Hypothalamus (tissue), 51 donors: ENCODE measurements at regions not wholly inside any gene's neighbourhood (a gene's known extent, or its start where the extent isn't known, plus 50 kb on each side); places are given as distances from the start of the nearest gene placed in this dataset.

Experiments
- DNase-seq, 51 donors: peaks; one replicate each; lab custom pipeline; 2025; lab: John Stamatoyannopoulos, UW

DNA sequence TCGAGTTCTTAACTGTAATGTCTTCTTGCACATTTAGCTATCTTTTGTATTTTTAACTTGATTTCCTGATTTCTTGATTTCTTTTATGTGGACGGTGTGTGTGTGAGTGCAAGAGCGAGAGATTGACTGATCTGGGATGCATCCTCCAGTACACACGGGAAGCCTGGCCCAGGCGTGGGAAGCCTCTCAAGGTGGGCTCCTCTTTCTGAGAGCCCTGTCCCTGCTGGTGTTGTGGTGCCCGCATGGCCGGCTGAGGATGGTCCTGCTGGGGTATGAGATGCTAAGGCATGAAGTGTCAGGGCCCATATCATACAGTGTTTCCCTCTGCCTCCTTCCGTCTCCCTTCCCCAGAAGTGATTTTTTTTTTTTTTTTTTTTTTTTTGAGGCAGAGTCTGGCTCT lies 130.8 kb upstream of the TCERG1L start:
- DNase-seq: no peak

DNA sequence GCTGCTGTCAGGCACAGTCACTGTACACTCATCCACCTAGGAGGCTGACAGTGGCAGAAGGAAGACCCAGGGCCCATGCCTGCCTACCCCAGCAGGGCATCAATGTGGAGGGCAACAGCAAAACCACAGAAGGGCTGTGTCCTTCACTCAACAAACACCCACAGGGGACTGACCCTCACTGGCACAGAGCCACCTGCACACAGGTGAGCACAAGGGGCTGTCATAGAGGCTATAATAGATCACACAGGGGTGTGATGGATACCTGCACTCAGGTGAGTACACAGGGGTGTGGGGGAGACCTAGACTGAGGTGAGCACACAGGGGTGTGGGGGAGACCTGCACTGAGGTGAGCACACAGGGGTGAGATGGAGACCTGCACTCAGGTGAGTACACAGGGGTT lies 132.8 kb upstream of the TCERG1L start:
- DNase-seq: no peak

DNA sequence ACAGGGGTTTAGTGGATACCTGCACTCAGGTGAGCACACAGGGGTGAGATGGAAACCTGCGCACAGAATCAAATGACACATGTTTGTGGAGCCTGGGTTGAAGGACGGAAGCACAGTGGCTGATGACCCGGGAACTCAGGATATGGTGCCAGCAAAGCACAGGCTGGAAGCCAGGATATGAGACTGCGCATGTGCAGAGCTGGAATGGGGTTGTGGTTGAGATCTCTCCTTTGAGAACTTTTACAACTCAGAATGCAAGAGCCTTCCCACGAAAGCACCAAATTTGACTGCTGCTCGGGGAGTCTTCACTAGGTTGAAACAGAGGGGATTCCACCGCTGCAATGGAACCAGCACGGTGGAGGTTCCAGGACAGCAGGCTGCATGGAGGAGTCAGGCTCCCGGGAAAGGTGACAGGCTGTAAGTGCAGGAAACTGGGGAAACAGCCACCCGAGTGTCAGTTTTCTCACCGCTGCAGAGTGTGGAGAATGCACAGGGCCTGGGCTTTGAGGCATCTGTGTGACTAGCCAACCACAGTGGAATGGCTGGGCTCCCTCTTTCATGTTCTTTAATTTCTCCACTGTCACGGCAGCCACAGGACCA lies 133.4 kb upstream of the TCERG1L start:
- DNase-seq: no peak

DNA sequence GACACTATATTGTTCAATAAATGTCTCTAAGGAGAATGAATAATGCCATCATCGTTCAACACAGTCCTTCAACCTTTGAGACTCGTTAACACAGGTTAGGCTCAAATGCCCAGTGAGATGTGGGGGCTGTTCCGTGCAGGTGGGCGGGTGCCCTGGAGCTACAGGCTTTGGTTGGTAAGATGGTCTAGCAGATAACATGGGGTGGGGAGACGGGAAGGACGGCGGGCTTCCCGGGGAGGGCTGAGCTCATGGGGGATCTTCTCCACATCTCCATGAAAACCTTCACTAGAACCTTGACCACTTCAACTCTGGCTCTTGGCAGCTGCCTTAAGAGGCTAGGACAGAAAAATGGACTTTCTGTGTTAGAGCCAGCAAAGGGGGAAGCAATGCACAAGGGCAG lies 134.1 kb upstream of the TCERG1L start:
- DNase-seq: no peak

DNA sequence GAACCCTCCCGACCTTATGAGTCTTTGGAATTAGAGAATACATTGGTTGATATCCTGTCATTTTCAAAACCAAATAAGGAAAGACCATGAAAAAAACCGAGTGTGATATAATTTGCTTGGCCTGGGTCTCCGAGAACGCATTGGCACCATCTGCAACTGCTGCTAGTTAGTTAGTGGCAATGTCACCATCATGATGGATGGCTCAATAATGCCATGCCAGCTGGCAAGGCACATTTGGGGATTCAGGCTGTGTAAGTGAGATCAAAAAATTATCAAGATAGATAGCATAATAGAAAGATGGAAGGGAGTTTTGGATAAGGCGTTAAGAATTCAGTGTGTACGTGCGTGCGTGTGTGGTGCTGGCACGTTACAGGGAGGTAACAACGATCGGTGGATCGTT lies 134.7 kb upstream of the TCERG1L start:
- no peak for DNase-seq

DNA sequence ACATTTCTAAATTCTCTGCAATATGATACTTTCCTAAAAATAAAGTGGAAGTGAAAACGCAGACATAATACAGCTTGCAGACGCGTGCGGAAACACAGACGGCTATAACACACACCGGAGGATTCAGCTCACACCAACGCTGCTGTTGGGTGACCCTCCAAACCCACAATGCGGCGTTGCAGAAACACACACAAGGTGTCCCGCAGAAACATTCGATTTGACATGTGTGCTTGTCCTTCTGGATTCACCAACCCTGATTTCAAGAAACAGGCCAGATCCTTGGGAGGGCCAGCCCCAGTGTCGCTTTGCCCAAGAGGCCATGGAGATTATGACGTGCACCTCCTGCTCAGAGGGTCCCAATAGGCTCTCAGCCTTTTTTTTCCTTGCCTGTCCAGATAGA lies 136.7 kb upstream of the TCERG1L start:
- no peak for DNase-seq

DNA sequence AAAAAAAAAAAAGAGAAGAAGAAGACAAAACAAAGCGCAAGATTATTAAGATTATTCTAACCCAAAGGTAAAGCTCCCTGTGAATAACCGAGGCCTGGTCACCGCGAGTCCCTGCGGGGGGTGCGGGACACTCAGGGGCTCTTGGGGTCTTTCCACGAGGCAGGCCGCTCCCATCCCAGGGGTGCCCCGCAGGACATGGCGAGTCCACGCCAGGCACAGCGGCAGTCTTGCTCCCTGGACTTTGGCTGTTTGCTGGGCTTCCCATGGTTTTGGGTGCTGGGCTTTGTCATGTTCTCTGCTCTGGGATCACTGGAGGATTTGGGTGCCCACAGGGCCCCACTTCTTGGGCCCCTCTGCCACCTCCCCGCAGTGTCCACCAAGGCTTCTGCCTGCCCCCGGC lies 137.4 kb upstream of the TCERG1L start:
- no peak for DNase-seq

DNA sequence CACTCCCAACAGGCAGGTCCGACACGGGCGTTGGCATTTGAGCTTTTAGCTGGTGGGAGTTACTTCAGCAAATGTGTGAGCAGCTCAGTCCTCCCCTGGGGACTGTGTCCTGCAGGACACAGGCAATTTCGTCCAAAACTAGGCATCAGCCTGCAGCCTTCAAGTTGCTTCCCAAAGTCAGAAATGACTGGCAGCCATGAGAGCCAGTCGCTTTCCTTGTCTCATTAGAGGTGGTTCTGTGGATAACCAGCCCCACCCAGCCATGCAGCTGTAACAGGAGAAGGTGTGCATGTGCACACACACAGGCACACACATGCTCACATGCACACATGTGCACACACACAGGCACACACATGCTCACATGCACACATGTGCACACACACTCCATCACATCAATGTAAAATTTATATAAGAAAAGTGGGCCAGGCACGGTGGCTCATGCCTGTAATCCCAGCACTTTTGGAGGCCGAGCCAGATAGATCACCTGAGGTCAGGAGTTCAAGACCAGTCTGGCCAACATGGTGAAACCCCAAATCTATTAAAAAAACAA lies 138.8 kb upstream of the TCERG1L start:
- no peak for DNase-seq

DNA sequence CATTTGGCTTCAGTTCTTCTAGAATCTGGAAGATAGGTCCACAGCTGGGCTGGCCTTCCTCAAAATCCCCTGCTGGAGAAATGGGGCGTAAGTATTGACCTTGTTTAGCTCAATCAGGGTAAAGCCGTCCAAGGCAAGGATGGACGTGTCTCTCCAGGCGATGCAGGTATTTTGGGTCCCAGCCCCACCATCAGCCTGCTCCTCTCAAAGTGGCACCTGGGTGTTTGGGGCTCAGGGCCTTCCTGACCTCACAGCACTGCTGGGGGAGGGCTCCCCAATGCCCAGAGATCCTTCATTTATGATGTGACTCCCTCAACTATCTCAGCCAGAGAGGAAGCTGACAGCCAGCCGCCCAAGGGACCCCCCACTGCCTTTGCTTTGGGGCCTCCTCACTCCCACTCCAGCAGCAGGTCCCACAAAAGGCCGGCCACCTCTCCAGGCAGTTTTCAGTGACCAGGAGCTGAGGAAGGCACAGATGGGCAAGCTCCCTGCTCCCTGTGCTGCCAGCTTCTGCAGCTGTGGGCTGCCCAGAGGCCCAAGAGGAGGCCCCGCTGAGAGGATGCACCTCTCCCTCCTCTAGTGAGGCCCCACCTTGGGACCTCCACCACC lies 140.0 kb upstream of the TCERG1L start:
- DNase-seq: no peak

DNA sequence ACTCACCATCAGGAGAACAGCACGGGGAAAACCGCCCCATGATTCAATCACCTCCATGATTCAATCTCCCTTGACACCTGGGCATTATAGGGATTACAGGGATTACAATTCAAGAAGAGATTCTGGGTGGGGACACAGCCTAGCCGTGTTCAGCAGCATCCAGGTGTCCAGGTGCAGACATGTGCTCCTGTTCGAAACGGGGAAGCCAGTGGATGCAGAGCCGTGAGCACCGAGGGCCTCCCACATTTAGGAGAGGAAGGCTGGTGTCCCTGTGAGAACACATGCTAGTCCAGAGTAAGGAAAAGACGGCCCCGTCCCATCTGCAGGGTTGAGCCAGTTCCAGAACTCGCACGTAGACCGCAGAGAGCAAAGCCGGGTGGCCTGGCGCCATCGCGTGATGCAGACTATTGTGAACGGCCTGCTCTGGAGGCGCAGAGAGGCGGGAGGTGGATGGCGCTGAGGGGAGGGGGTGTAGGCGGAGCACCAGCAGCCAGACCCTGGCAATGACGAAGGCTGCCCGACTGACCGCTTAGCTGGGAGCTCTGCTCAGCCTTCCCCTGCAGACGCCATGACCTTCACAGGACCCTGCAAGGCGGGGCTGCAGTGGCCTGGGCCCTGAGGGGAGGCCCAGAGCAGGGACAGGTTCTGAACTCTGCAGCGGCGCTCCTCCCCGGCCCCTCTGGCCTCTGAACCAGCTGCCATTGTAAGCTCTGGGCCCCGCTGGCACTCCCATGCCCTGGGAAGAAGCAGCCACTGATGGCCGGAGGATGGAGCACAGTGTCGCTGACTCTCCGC lies 141.6 kb upstream of the TCERG1L start:
- peak in 41 of 51 donors; percentile 8 to 79 (median 46) for DNase-seq

DNA sequence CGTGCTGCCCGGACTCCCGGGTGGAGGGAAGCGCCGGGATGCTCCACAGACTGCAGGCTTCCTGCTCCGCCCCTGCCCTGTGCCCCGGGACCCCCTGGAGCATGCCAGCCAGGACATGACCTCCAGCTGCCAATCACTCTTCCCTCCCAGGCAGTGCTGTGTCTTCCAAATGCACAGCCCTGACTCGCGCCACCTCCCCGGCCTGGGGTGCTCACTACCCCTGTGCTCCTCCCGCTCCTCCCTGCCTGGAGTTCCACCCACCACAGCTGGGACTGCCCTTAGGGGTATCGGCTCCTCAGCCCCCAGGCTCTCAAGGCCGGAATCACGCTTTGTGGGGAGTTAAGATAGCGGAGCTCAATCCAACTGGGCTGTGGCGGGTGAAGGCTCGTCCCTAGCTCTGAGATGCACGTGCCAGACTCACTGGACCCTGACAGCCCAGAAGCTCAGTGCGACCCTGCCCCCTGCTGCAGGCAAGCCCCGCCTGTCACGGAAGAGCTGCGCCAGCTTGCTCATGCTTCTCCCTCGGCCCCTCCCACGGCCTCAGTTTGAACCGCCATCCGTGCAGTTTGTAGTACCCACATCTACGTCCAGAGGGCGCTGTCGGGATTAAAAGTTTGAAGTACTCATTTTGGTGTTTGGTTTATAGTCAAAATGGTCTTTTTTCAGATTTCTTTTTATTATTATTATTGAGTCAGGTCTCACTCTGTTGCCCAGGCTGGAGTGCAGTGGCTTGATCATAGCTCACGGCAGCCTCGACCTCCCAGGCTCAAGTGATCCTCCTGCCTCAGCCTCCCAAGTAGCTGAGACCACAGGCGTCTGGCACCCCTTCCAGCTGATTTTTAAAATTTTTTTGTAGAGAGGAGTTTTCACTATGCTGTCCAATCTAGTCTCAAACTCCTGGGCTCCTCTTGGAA lies 142.5 kb upstream of the TCERG1L start:
- DNase-seq: peak in 46 of 51 donors; percentile 11 to 90 (median 54)

DNA sequence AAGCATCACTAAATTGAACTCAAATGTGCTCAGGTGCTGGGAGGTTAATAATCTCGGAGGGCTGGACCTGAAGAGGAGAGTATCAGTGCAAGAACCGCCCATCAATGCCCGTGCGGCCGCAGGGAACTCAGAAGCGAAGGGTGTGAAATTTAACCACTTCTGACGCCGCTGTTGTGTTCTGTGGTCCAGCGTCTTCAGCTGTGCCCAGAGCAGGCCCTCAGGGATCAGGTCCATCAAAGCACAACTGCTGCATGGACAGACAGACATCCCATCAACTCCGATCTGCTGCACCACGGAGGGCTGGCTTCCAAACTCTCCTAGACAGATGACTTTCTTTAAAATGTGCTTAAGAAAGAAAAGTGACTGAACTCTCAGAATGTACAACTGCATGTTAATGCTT lies 144.9 kb upstream of the TCERG1L start:
- DNase-seq: no peak

DNA sequence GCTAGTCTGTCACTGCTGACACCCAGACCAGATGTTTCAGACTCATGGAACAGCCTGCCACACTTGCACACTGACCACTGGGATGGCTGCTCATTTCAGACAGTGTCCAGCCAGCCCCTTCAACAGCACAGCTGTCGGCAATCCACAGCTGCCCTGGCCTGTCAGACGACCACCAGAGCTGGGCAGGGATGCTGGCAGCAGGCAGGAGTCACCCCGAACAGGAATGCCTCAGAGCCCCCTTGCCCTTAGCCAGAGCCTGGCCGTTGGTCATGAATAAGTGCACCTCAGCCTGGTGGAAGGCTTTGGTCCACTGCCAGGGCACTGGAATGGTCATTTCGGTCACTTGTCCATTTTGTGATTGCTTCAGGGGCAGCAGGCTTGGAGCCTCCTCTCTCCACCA lies 149.6 kb upstream of the TCERG1L start:
- DNase-seq: no peak

DNA sequence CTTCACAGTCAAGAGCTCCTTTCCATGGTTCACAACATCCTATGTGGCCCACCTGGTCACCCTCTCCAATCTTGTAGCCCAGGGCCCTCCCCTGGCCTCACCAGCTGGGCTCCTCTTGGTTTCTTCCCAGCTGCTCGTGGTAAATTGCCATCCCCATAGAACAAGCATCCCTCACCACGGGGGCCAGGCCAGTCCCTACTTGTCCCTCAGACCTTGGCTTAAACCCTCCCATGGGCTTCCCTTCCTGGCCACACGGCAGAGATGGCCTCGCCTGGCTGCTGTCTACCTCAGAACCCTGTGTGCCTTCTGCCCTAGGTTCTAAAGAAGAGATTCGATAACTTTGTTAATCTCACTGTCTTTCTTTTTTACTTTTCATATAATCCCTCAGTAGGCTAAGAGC lies 153.3 kb upstream of the TCERG1L start:
- DNase-seq: no peak

DNA sequence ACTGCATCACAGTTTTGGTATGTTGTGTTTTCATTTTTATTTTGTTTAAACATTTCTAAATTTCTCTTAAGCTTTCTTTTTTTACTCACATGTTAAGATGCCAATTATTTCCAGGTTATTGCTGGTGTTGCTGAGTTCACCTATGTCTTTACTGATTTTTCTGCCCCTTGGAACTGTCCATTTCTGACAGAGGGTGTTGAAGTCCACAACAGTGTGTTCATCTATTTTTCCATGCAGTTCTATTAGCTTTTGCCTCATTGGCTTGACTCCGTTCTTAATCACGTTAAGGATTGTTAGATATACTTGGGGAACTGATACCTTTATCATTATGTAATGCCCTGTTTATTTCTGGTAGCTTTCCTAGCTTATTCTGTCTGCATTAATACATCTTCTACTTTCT lies 158.0 kb upstream of the TCERG1L start:
- DNase-seq: no peak

DNA sequence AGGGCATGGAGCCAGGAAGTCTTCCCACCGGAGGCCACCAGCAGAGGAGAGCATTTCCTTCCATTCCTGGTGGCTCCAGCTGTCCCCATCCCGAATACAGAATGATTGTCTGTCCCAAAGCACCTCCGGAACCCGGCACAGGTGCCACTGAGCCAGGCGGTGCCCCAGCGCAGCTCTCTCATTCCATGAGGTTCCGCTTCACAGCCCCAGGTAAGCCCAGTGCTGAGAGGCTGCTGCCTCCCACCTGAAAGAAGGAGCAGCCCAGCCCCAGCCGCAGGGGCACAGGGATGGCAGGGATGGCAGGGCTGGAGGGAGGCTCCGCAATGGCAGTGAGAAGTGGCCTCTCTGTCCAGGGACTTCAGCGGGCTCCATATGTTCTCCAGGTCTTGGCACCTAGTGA lies 162.1 kb upstream of the TCERG1L start:
- DNase-seq: no peak

DNA sequence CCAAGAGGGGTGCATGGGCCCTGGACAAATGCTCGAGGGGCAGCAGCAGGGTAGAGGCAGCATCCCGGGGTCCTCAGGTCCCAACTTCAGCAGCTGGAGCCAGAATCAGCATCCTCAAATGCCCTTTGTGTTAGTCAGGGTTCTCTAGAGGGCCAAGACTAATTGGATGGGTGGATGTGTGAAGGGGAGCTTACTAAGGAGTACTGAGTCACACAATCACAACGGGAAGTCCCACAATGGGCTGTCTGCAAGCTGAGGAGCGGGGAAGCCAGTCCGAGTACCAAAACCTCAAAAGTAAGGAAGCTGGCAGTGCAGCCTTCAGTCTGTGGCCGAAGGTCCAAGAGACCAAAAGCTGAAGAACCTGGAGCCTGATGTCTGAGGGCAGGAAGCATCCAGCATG lies 162.9 kb upstream of the TCERG1L start:
- no peak for DNase-seq

DNA sequence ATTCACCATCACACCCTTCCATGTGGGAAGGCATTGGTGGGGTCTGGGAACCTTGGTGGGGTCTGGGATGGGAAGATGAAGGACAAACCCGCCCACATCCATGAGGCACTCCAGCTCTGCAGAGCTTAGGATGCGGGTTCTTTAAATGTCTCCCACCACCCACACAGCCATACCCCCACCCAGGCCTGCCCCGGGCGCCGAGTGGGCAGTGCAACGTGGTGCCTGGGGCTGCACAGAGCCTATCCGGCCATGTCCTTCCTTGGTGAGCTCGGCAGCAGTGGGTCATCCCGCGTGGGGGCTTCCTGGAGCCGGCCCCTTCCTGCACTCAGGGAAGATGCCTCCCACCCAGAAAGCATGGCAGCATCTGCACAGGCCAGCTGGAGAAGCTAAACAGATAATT lies 163.5 kb upstream of the TCERG1L start:
- DNase-seq: no peak

DNA sequence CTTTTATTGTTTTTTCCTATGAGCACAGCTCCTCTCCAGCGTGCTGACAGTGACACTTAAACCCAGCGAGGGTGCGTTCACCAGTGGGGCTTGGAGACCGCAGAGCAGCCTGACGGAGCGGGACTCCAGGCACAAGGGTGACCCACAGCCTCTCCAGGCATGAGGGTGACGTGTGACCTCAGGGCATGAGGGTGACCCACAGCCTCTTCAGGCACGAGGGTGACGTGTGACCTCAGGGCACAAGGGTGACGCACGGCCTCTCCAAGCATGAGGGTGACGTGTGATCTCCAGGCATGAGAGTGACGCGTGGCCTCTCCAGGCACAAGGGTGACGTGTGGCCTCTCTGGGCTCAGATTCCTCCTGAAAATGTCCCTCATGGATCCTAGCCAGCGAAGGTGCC lies 164.3 kb upstream of the TCERG1L start:
- no peak for DNase-seq

DNA sequence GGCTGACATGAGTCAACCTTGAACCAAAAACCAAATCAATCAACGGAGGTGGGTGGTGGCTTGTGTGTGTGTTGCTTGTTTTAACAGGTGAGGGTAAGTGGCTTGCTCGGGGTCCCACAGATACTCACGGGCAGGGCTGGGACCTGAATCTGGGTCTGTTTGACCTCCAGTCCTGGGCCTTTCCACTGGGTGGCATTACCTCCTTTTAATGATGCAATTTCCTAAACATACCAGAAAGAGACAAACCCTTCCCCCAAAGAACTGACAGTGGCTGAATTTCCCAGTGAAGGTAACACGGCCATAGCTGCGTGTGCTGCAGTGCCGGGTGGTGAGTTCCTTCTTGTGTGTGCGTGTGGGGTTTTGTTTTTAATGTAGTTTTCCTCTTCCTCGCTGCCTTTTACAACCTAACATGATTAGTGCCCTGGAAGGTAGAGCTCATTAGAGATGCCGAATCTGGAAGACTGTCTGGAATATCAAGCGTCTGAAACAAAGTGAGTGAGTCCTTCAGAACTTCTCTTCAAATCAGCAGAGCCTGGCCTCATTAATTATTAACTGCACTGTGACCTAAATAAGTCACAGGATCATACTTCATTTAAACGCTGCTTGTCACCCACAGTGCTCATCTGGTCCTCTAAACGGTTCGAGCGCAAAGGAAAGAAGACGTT lies 166.1 kb upstream of the TCERG1L start:
- no peak for DNase-seq
